ENCODE measurements at regions not wholly inside any gene's neighbourhood (a gene's known extent, or its start where the extent isn't known, plus 50 kb on each side); places are given as distances from the start of the nearest gene placed in this dataset.

DNA sequence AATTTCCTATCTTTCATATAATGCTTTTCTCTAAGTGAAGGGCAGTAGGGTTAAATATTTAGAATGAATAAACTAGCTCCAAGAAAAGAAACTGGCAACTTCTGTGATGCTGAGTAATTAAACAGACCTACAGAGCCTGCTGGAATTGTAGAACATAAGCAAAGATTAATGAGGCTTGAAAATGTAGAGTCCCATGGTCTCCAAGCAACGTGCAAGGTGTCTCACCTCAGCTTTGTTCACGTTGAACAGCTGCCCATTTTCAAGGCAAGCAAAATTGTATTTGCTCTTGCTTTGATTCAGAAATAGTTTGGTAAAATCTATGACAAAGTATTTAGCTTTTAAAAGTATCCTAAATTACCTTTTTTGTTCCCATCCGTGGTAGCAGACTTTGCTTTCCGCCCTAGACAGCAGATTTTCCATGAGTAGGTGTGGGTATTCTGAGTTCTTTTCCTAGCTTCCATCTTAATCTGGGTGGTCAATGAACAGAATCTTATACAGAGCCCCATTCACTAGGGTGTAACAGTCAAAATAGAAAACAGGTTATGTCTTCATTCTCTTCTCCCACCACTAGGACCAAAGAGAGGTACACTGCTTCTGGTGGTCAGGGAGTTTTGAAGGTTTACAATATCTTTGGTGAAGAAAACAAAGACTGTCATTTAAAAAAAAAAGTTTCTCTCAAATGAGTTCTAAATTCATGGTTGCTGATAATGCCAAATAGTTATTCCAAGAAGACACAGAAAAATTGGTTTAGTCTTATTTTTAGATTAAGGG lies 52.1 kb upstream of the TYRP1 start:
- TF ChIP-seq ARNT (IDR thresholded peaks at IDR 0.05), result no peak
- TF ChIP-seq HDGF (IDR thresholded peaks at IDR 0.05; ENCODE audit: borderline replicate concordance), result no peak
- no peak for TF ChIP-seq ELF4 (IDR thresholded peaks at IDR 0.05)
- no peak for TF ChIP-seq FOXK2 (IDR thresholded peaks at IDR 0.05)
- TF ChIP-seq ZNF384 (IDR thresholded peaks at IDR 0.05), result no peak
- no peak for TF ChIP-seq NFRKB (IDR thresholded peaks at IDR 0.05)
- no peak for TF ChIP-seq FOXM1 (IDR thresholded peaks at IDR 0.05; ENCODE audit: borderline replicate concordance)
- no peak for TF ChIP-seq SP1 (IDR thresholded peaks at IDR 0.05)
- TF ChIP-seq TARDBP (IDR thresholded peaks at IDR 0.05), result no peak
- TF ChIP-seq, protein P1, sequence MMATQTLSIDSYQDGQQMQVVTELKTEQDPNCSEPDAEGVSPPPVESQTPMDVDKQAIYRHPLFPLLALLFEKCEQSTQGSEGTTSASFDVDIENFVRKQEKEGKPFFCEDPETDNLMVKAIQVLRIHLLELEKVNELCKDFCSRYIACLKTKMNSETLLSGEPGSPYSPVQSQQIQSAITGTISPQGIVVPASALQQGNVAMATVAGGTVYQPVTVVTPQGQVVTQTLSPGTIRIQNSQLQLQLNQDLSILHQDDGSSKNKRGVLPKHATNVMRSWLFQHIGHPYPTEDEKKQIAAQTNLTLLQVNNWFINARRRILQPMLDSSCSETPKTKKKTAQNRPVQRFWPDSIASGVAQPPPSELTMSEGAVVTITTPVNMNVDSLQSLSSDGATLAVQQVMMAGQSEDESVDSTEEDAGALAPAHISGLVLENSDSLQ (IDR thresholded peaks at IDR 0.05), result no peak
- no peak for TF ChIP-seq SUZ12 (IDR thresholded peaks at IDR 0.05)
- TF ChIP-seq CTBP1 (IDR thresholded peaks at IDR 0.05; ENCODE audit: borderline replicate concordance), result no peak
- TF ChIP-seq FOXA1 (IDR thresholded peaks at IDR 0.05), result no peak
- TF ChIP-seq LEF1 (IDR thresholded peaks at IDR 0.05; ENCODE audit: borderline replicate concordance), result no peak
- TF ChIP-seq L3MBTL2 (conservative IDR thresholded peaks at IDR 0.05), result no peak
- TF ChIP-seq BHLHE40 (IDR thresholded peaks at IDR 0.05; ENCODE audit: borderline replicate concordance), result no peak
- POLR2A ChIA-PET, result no interaction called here
- CTCF ChIA-PET, result interaction anchor here (0.7 to 1.5 kb wide), 2 partner anchors 87 to 96 kb away, joined by 4 to 11 read pairs; no protein-coding TSS in a partner anchor
- no peak for DNase-seq (ENCODE audit: extremely low spot score)
